SK-N-SH (cell line): ENCODE measurements at regions not wholly inside any gene's neighbourhood (a gene's known extent, or its start where the extent isn't known, plus 50 kb on each side); places are given as distances from the start of the nearest gene placed in this dataset.

Experiments
- CTCF ChIP-seq: fragments of 200-600 bp; sonication (generic); IDR thresholded peaks from 2 replicates; pipeline ENCODE4 v1.6.1; 2017; ENCODE audit warnings: antibody characterized with exemption, mild to moderate bottlenecking, moderate library complexity
- EP300 ChIP-seq, 2 experiments: IDR thresholded peaks; 2 replicates each; pipeline versions ENCODE4 v1.4.0 to v1.6.1; 2012; ENCODE audit warnings: borderline replicate concordance in 1 of 2, low read depth in 1 of 2, low read length in 1 of 2
- POLR2AphosphoS5 ChIP-seq: IDR thresholded peaks from 2 replicates; pipeline ENCODE4 v1.6.1; 2012; ENCODE audit warnings: low read depth, low read length
- RFX5 ChIP-seq: IDR thresholded peaks from 2 replicates; pipeline ENCODE4 v1.6.1; 2012; ENCODE audit warnings: mild to moderate bottlenecking, improper control_type of control experiment, low read length
- SMC3 ChIP-seq: IDR thresholded peaks from 2 replicates; pipeline ENCODE4 v1.6.1; 2012; ENCODE audit warnings: low read depth, low read length, improper control_type of control experiment
- TEAD4 ChIP-seq: IDR thresholded peaks from 2 replicates; pipeline ENCODE4 v1.4.0; 2012; ENCODE audit warnings: mild to moderate bottlenecking, borderline replicate concordance; ENCODE audit not compliant: insufficient read depth
- ZBTB33 ChIP-seq: IDR thresholded peaks from 2 replicates; pipeline ENCODE4 v1.4.0; 2012; ENCODE audit warnings: low read depth, borderline replicate concordance

- TF ChIP-seq POLR2AphosphoS5 (no peak), RFX5 (no peak), EP300 (IDR thresholded peaks at IDR 0.05; ENCODE audit: borderline replicate concordance in 1 of 2, low read depth in 1 of 2, low read length in 1 of 2) (no peak), CTCF (no peak), ZBTB33 (no peak), TEAD4 (no peak), SMC3 (no peak)
Observed at GRCh38 chr6:137307163-137307854, 88.1 kb upstream of the IFNGR1 start.
